ENCODE measurements at regions not wholly inside any gene's neighbourhood (a gene's known extent, or its start where the extent isn't known, plus 50 kb on each side); places are given as distances from the start of the nearest gene placed in this dataset.

DNA sequence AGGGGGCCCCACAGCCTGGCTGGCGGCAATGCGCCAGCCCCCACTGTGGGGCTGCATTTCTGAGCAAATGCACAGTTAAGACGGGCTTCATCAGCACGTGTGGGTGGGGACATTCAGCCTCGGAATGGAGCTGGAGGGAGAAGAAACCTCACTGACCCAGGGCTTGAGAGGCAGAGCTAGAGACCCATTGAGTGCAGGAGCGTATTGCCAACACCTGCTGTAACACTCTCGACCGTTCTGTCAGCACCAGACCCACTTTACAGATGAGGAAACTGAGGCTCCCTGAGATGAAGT is 200.9 kb upstream of the RAB6C start:
- WGBS, 2 donors: 74 to 78% methylated on average over 8 of the region's 8 CpGs
- DNase-seq (ENCODE audit: low spot score in 2 of 2): no peak
- TF ChIP-seq, protein P1, sequence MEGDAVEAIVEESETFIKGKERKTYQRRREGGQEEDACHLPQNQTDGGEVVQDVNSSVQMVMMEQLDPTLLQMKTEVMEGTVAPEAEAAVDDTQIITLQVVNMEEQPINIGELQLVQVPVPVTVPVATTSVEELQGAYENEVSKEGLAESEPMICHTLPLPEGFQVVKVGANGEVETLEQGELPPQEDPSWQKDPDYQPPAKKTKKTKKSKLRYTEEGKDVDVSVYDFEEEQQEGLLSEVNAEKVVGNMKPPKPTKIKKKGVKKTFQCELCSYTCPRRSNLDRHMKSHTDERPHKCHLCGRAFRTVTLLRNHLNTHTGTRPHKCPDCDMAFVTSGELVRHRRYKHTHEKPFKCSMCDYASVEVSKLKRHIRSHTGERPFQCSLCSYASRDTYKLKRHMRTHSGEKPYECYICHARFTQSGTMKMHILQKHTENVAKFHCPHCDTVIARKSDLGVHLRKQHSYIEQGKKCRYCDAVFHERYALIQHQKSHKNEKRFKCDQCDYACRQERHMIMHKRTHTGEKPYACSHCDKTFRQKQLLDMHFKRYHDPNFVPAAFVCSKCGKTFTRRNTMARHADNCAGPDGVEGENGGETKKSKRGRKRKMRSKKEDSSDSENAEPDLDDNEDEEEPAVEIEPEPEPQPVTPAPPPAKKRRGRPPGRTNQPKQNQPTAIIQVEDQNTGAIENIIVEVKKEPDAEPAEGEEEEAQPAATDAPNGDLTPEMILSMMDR (IDR thresholded peaks at IDR 0.05): no peak
- no peak for TF ChIP-seq POLR2A (IDR thresholded peaks at IDR 0.05)
- H3K4me3 ChIP-seq (ENCODE audit: low read depth, poor library complexity, severe bottlenecking): no peak overlapping the region
- intact Hi-C loops (cut with DNase I; ENCODE audit: low total_unique reads): no loop called here

DNA sequence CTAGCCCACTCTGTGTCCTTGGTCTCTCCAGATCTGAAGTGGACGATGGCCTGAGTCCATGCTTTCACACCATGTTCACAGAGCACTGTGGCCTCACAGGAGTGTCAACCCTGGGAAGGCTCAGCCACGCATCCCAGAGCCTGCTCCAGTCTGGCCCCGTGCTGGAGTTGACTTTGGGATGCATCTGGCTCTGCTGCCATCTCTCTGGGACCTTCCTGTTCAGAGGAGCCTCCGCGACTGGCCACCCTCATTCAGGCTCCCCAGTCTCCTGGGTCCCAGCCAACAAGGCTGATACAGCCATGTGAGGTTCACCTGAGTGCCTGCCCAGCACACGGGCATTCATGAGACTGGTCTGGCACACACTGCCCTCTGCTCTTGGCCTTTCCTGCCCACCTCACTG is 199.7 kb upstream of the RAB6C start:
- intact Hi-C loops (cut with DNase I; ENCODE audit: low total_unique reads): no loop called here
- no peak overlapping the region for H3K4me3 ChIP-seq (ENCODE audit: low read depth, poor library complexity, severe bottlenecking)
- WGBS, 2 donors: 87 to 94% methylated on average over 3 to 6 of the region's 6 CpGs
- DNase-seq (ENCODE audit: low spot score in 2 of 2): peak in 1 of 2 donors; percentile 79
- TF ChIP-seq, protein P1 (IDR thresholded peaks at IDR 0.05): no peak
- TF ChIP-seq POLR2A (IDR thresholded peaks at IDR 0.05): no peak

DNA sequence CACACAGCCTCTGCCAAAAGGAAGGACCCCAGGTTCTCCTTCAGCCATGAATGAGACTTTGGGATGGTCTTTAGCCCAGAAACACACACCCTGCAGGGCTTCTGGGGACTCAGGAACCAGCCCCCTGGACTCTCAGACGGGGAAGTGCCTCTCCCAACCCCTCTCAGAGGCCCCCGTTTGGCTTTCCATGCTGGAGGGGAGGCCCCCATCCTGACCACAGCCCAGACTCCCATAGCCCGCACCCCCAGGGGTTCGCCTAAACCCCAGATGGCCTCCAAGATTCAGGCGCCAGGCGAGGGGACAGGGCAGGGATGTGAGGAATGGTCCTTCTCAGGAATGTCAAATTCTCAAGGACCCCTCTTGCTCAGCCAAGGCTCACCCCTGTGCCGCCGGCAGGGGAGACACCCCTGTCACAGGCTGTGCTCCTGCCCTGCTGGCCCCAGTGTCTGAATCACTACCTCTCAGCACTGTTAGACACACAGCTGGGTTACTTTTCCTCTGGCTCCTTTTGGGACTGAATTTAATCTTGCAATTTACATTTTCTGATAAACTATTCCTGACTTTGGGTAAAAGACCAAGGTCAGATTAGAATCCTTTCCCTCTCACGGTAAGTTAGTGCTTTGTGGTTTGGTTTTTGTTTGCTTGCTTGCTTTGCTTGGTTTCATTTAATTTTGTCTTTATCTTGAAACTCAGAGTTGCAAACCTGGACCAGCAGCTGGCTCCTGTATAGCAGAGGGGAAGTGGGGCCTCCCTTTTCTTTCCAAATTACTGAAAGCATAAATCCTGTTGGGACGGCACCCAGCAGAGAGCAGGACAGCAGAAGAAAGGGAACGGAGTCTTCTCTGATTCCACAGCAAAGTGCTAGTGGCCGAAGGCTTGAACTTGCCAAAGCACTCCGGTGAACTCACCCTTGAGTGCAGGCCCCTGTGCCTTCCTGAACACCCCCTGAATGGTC is 198.9 kb upstream of the RAB6C start:
- no peak overlapping the region for H3K4me3 ChIP-seq (ENCODE audit: low read depth, poor library complexity, severe bottlenecking)
- DNase-seq (ENCODE audit: low spot score in 2 of 2): peak in 1 of 2 donors; percentile 76
- 75 to 82% methylated on average over 13 of the region's 13 CpGs for WGBS, 2 donors
- intact Hi-C loops (cut with DNase I; ENCODE audit: low total_unique reads): no loop called here
- TF ChIP-seq, protein P1 (IDR thresholded peaks at IDR 0.05): no peak
- TF ChIP-seq POLR2A (IDR thresholded peaks at IDR 0.05): no peak

DNA sequence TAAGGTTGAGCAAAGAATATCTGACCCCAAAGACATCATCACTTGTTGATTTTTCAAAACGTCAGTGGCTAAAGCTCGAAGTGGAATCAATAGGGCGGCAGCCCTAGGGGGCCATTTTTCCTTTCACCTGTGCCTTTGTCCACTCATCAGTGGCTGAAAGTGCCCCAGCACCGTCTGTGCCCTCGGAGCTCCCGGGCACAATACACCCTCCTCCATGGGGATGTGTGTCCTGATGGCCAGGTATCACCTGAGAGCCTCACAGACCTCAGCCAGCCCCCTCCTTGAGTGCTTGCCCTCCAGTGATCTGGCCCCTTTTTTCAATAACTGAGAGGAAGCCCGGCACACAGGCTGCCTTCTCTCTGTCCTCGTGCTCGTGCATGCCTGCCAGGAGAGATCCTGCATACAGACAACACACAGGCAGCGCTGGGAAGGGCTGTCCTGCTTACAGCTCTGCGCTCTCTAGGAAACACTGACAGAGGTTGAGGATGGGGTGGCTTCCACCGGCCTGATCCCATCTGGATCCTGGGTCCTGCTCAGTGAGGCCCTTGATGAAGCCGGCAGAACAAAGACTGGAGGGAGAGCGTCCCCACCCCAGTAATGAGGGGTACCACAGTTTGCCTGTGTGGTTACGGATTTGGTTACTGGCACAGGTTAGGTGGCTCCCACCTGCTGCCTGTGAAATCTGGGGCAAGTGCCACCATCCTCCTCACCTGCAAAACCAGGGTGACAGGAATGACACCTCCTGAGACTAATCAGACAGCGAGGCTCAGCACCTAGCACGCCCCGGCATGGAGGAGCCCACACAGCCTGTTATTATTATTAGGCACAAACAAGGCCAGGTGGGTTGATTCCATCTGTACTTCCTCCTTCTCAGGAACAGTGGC is 197.5 kb upstream of the RAB6C start:
- DNase-seq (ENCODE audit: low spot score in 2 of 2): peak in 1 of 2 donors; percentile 80
- TF ChIP-seq, protein P1 (IDR thresholded peaks at IDR 0.05): no peak
- WGBS, 2 donors: 68 to 70% methylated on average over 15 to 16 of the region's 18 CpGs
- intact Hi-C loops (cut with DNase I; ENCODE audit: low total_unique reads): no loop called here
- H3K4me3 ChIP-seq (ENCODE audit: low read depth, poor library complexity, severe bottlenecking): no peak overlapping the region

DNA sequence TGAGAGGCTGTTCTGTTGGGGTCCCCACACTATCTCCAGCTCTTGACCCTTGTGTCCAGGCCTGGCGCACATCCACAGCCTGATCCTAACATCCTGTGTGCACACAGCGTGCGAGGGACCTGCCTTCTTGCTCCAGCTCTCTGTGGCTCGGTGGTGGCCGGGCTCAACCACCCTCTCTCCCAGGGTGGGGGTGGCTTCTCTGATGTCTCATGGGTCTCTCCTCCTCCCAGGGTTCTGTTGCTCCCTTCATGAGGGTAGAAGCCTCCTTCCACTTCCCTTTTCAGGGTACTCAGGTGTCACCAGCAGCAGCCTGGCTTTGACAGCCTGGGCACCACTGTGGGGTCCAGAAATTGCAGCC is 196.9 kb upstream of the RAB6C start:
- TF ChIP-seq, protein P1 (IDR thresholded peaks at IDR 0.05): no peak
- TF ChIP-seq POLR2A (IDR thresholded peaks at IDR 0.05): no peak
- no peak overlapping the region for H3K4me3 ChIP-seq (ENCODE audit: low read depth, poor library complexity, severe bottlenecking)
- WGBS, 2 donors: 90 to 93% methylated on average over 4 to 5 of the region's 5 CpGs
- peak in 1 of 2 donors; percentile 76 for DNase-seq (ENCODE audit: low spot score in 2 of 2)
- intact Hi-C loops (cut with DNase I; ENCODE audit: low total_unique reads): no loop called here

All from lower leg skin (tissue), 4 donors.